Small intestine (tissue), 7 donors: ENCODE measurements at regions not wholly inside any gene's neighbourhood (a gene's known extent, or its start where the extent isn't known, plus 50 kb on each side); places are given as distances from the start of the nearest gene placed in this dataset.

Experiments used
- DNase-seq, 2 donors: peaks; one replicate each; pipeline versions ENCODE4 v3.0.0 to v3.0.0-alpha.2; 2013
- FAIRE-seq: peaks from 2 replicates; lab custom pipeline; 2012; peaks lifted over from hg19 to GRCh38; lab: Jason Lieb, UNC
- H3K27ac ChIP-seq, 3 donors: one replicate each; pipeline ENCODE4 v1.5.1; 2013; ENCODE audit warnings: low read length in 2 of 3, mild to moderate bottlenecking in 2 of 3, control low read depth in 1 of 3, inconsistent platforms in 1 of 3, low read depth in 1 of 3, moderate library complexity in 1 of 3
- H3K27me3 ChIP-seq, 3 donors: one replicate each; pipeline ENCODE4 v1.6.1; 2013; ENCODE audit warnings: low read length in 3 of 3, inconsistent platforms in 1 of 3; ENCODE audit not compliant: control insufficient read depth in 3 of 3, insufficient read depth in 3 of 3
- H3K36me3 ChIP-seq, 3 donors: one replicate each; pipeline ENCODE4 v1.6.1; 2013; ENCODE audit warnings: low read length in 3 of 3, inconsistent platforms in 1 of 3, low read depth in 1 of 3, mild to moderate bottlenecking in 1 of 3, moderate library complexity in 1 of 3; ENCODE audit not compliant: control insufficient read depth in 3 of 3, insufficient read depth in 2 of 3
- H3K4me1 ChIP-seq, 3 donors: one replicate each; pipeline ENCODE4 v1.6.1; 2013; ENCODE audit warnings: low read length in 2 of 3, inconsistent platforms in 1 of 3, low read depth in 1 of 3, mild to moderate bottlenecking in 1 of 3, moderate library complexity in 1 of 3; ENCODE audit not compliant: control insufficient read depth in 3 of 3, insufficient read depth in 2 of 3
- H3K4me3 ChIP-seq, 3 donors: one replicate each; pipeline ENCODE4 v1.5.1; 2013; ENCODE audit warnings: low read length in 3 of 3, control low read depth in 1 of 3, inconsistent platforms in 1 of 3, low read depth in 1 of 3, mild to moderate bottlenecking in 1 of 3, moderate library complexity in 1 of 3
- H3K9me3 ChIP-seq, 2 donors: one replicate each; pipeline ENCODE4 v1.6.1; 2013; ENCODE audit warnings: low read depth in 1 of 2, low read length in 1 of 2; ENCODE audit not compliant: control insufficient read depth in 2 of 2, insufficient read depth in 1 of 2
- WGBS, 3 donors: extraction: QIAGEN DNeasy Blood & Tissue Kit; methylation state at CpG; one replicate each; pipeline ENCODE4 v1.1.7; 2013; 5-methylcytosine and 5-hydroxymethylcytosine counted together
- donor health status: healthy with polysubstance abuse.
- donor health status: control.
- donor health status: control.
- donor health status: Bipolar disorder and iron deficiency.
- donor health status: healthy.

GRCh38 chr3:194837457-194838127 is 151.9 kb downstream of the FAM43A start:
- 83 to 86% (median 86%) methylated on average over 9 of the region's 9 CpGs for whole genome bisulfite sequencing, 3 donors
- H3K27ac ChIP-seq: no peak overlapping the region
- H3K27me3 ChIP-seq: peaks cover 0 to 3% (median 0%) of the 10 kb centered on the region in 3 donors
- no peak overlapping the region for H3K4me3 ChIP-seq
- FAIRE-seq (no peak), DNase-seq (no peak)
- no peaks in the 10 kb centered on the region for H3K36me3 ChIP-seq
- no peaks in the 10 kb centered on the region for H3K9me3 ChIP-seq
- no peaks in the 10 kb centered on the region for H3K4me1 ChIP-seq

- Histone ChIP-seq H3K36me3 (no peaks in the 10 kb centered on the region), H3K9me3 (no peaks in the 10 kb centered on the region), H3K4me1 (no peaks in the 10 kb centered on the region), H3K4me3 (no peak overlapping the region), H3K27ac (no peak overlapping the region), H3K27me3 (peaks cover 0 to 3% (median 0%) of the 10 kb centered on the region in 3 donors)
- WGBS, 3 donors: 85 to 93% (median 87%) methylated on average over 9 of the region's 9 CpGs
- DNase-seq: no peak
- no peak for FAIRE-seq
Observed at GRCh38 chr3:194838236-194838635, 152.6 kb downstream of the FAM43A start.

GRCh38 chr3:194840661-194841514 is 155.2 kb downstream of the FAM43A start:
- DNase-seq (peak; percentile 17 to 54), FAIRE-seq (no peak)
- no peaks in the 10 kb centered on the region for H3K36me3 ChIP-seq
- WGBS, 3 donors: 60 to 80% (median 70%) methylated on average over 21 of the region's 21 CpGs
- no peak overlapping the region for H3K27ac ChIP-seq
- no peaks in the 10 kb centered on the region for H3K4me1 ChIP-seq
- H3K27me3 ChIP-seq: peaks cover 0 to 3% (median 0%) of the 10 kb centered on the region in 3 donors
- no peaks in the 10 kb centered on the region for H3K9me3 ChIP-seq
- no peak overlapping the region for H3K4me3 ChIP-seq

GRCh38 chr3:194841515-194841841 is 155.8 kb downstream of the FAM43A start:
- H3K36me3 ChIP-seq: no peaks in the 10 kb centered on the region
- no peak for DNase-seq
- no peak overlapping the region for H3K27ac ChIP-seq
- peaks cover 0 to 3% (median 0%) of the 10 kb centered on the region in 3 donors for H3K27me3 ChIP-seq
- WGBS, 3 donors: 84 to 90% (median 89%) methylated on average over 2 of the region's 2 CpGs
- no peak overlapping the region for H3K4me3 ChIP-seq
- H3K4me1 ChIP-seq: no peaks in the 10 kb centered on the region
- no peaks in the 10 kb centered on the region for H3K9me3 ChIP-seq
- FAIRE-seq: no peak

- no peaks in the 10 kb centered on the region for H3K36me3 ChIP-seq
- no peak for DNase-seq
- no peaks in the 10 kb centered on the region for H3K4me1 ChIP-seq
- WGBS, 3 donors: 78 to 91% (median 89%) methylated on average over 8 of the region's 8 CpGs
- no peak overlapping the region for H3K4me3 ChIP-seq
- FAIRE-seq: no peak
- peaks cover 0 to 3% (median 0%) of the 10 kb centered on the region in 3 donors for H3K27me3 ChIP-seq
- no peak overlapping the region for H3K27ac ChIP-seq
- H3K9me3 ChIP-seq: no peaks in the 10 kb centered on the region
Observed at GRCh38 chr3:194843556-194843955, 157.9 kb downstream of the FAM43A start.

GRCh38 chr3:194844046-194844445 is 158.4 kb downstream of the FAM43A start:
- FAIRE-seq: no peak
- no peak overlapping the region for H3K27ac ChIP-seq
- H3K4me3 ChIP-seq: no peak overlapping the region
- no peaks in the 10 kb centered on the region for H3K9me3 ChIP-seq
- peaks cover 0 to 3% (median 0%) of the 10 kb centered on the region in 3 donors for H3K27me3 ChIP-seq
- DNase-seq: no peak
- peaks cover 0 to under 1% (median 0%) of the 10 kb centered on the region in 3 donors for H3K4me1 ChIP-seq
- H3K36me3 ChIP-seq: no peaks in the 10 kb centered on the region
- WGBS, 3 donors: 73 to 90% (median 86%) methylated on average over 3 of the region's 3 CpGs

- Histone ChIP-seq H3K4me1 (peaks cover 0 to 12% (median 0%) of the 10 kb centered on the region in 3 donors), H3K27ac (no peak overlapping the region), H3K9me3 (no peaks in the 10 kb centered on the region), H3K4me3 (no peak overlapping the region), H3K27me3 (no peaks in the 10 kb centered on the region), H3K36me3 (no peaks in the 10 kb centered on the region)
- peak in 1 of 2 donors; percentile 34 for DNase-seq
- WGBS, 3 donors: 42 to 62% (median 60%) methylated on average over 6 of the region's 6 CpGs
- FAIRE-seq: no peak
Observed at GRCh38 chr3:194849166-194849875, 163.6 kb downstream of the FAM43A start.

GRCh38 chr3:194851254-194851653 is 165.6 kb downstream of the FAM43A start:
- no peaks in the 10 kb centered on the region for H3K36me3 ChIP-seq
- WGBS, 3 donors: 69 to 83% (median 69%) methylated on average over 5 of the region's 5 CpGs
- DNase-seq (peak in 1 of 2 donors; percentile 50), FAIRE-seq (no peak)
- no peak overlapping the region for H3K4me3 ChIP-seq
- H3K9me3 ChIP-seq: no peaks in the 10 kb centered on the region
- H3K27ac ChIP-seq: no peak overlapping the region
- no peaks in the 10 kb centered on the region for H3K27me3 ChIP-seq
- H3K4me1 ChIP-seq: peaks cover 0 to 23% (median 4%) of the 10 kb centered on the region in 3 donors
